K562 (cell line): ENCODE measurements at regions not wholly inside any gene's neighbourhood (a gene's known extent, or its start where the extent isn't known, plus 50 kb on each side); places are given as distances from the start of the nearest gene placed in this dataset.

Experiments used
- GTF2A2 ChIP-seq: IDR thresholded peaks from 2 replicates; pipeline ENCODE4 v1.6.1; 2016; ENCODE audit warnings: mild to moderate bottlenecking, missing genetic modification characterization, missing compliant biosample characterization
- HMGN3 ChIP-seq: IDR thresholded peaks from 2 replicates; pipeline ENCODE4 v1.6.1; 2011; ENCODE audit warnings: borderline replicate concordance, low read depth, mild to moderate bottlenecking, mixed read lengths, low read length; ENCODE audit not compliant: insufficient read length; ENCODE audit errors: extremely low read depth
- IFI16 ChIP-seq: fragments of 250-450 bp; sonication (Bioruptor Pico); IDR thresholded peaks from 2 replicates; pipeline ENCODE4 v2.1.2; 2022; ENCODE audit warnings: mild to moderate bottlenecking, inconsistent platforms
- SRSF7 ChIP-seq: fragments of 200-400 bp; formaldehyde crosslinking; optimal IDR thresholded peaks from 2 replicates; pipeline ENCODE3; 2017; ENCODE audit warnings: mild to moderate bottlenecking, low read depth, low read length
- TF ChIP-seq, protein P1 (sequence below): fragments of 450-650 bp; IDR thresholded peaks from 2 replicates; pipeline ENCODE4 v1.6.1; 2016; ENCODE audit warnings: mild to moderate bottlenecking, moderate library complexity
- TF ChIP-seq, protein P2 (sequence below), 2 experiments: fragments of 450-650 bp; formaldehyde crosslinking in 1 of 2; IDR thresholded peaks; 2 replicates each; pipeline versions ENCODE4 v1.4.0 to v1.6.1; 2014 to 2020; ENCODE audit warnings: mild to moderate bottlenecking in 2 of 2, borderline replicate concordance in 1 of 2, low read depth in 1 of 2

DNA sequence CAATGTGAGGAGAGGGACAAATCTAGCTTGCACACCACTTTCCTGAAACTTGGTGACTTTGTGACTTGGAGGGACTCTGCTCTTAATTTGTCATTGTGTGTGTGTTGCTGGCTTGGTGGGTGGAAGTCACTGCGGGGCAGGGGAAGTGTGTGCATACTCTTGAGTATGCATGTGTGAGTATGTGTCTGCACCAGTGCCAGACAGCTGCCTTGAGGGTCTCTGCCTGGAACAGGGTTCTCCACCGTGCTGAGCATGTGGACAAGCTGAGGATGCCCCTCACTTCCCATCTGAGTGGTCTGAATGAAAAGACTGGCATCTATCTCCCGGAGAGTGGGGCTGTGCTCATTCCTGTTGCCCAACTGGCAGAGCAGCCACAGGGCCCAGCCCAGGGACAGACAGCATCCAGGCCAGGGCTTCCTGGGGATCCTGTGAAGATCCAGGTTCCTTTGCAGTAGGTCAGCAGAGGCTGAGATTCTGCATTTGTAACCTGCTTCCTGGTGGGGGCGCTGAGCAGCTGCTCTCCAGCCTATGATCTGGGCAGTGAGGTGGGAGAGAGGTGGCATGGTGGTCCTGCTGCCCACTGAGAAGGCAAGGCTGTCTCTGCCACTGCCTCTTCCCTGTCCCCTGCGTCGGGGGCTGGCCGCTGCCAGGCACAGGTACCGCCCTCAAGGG is 138.9 kb upstream of the HAAO start (continued):
- TF ChIP-seq, protein P1, sequence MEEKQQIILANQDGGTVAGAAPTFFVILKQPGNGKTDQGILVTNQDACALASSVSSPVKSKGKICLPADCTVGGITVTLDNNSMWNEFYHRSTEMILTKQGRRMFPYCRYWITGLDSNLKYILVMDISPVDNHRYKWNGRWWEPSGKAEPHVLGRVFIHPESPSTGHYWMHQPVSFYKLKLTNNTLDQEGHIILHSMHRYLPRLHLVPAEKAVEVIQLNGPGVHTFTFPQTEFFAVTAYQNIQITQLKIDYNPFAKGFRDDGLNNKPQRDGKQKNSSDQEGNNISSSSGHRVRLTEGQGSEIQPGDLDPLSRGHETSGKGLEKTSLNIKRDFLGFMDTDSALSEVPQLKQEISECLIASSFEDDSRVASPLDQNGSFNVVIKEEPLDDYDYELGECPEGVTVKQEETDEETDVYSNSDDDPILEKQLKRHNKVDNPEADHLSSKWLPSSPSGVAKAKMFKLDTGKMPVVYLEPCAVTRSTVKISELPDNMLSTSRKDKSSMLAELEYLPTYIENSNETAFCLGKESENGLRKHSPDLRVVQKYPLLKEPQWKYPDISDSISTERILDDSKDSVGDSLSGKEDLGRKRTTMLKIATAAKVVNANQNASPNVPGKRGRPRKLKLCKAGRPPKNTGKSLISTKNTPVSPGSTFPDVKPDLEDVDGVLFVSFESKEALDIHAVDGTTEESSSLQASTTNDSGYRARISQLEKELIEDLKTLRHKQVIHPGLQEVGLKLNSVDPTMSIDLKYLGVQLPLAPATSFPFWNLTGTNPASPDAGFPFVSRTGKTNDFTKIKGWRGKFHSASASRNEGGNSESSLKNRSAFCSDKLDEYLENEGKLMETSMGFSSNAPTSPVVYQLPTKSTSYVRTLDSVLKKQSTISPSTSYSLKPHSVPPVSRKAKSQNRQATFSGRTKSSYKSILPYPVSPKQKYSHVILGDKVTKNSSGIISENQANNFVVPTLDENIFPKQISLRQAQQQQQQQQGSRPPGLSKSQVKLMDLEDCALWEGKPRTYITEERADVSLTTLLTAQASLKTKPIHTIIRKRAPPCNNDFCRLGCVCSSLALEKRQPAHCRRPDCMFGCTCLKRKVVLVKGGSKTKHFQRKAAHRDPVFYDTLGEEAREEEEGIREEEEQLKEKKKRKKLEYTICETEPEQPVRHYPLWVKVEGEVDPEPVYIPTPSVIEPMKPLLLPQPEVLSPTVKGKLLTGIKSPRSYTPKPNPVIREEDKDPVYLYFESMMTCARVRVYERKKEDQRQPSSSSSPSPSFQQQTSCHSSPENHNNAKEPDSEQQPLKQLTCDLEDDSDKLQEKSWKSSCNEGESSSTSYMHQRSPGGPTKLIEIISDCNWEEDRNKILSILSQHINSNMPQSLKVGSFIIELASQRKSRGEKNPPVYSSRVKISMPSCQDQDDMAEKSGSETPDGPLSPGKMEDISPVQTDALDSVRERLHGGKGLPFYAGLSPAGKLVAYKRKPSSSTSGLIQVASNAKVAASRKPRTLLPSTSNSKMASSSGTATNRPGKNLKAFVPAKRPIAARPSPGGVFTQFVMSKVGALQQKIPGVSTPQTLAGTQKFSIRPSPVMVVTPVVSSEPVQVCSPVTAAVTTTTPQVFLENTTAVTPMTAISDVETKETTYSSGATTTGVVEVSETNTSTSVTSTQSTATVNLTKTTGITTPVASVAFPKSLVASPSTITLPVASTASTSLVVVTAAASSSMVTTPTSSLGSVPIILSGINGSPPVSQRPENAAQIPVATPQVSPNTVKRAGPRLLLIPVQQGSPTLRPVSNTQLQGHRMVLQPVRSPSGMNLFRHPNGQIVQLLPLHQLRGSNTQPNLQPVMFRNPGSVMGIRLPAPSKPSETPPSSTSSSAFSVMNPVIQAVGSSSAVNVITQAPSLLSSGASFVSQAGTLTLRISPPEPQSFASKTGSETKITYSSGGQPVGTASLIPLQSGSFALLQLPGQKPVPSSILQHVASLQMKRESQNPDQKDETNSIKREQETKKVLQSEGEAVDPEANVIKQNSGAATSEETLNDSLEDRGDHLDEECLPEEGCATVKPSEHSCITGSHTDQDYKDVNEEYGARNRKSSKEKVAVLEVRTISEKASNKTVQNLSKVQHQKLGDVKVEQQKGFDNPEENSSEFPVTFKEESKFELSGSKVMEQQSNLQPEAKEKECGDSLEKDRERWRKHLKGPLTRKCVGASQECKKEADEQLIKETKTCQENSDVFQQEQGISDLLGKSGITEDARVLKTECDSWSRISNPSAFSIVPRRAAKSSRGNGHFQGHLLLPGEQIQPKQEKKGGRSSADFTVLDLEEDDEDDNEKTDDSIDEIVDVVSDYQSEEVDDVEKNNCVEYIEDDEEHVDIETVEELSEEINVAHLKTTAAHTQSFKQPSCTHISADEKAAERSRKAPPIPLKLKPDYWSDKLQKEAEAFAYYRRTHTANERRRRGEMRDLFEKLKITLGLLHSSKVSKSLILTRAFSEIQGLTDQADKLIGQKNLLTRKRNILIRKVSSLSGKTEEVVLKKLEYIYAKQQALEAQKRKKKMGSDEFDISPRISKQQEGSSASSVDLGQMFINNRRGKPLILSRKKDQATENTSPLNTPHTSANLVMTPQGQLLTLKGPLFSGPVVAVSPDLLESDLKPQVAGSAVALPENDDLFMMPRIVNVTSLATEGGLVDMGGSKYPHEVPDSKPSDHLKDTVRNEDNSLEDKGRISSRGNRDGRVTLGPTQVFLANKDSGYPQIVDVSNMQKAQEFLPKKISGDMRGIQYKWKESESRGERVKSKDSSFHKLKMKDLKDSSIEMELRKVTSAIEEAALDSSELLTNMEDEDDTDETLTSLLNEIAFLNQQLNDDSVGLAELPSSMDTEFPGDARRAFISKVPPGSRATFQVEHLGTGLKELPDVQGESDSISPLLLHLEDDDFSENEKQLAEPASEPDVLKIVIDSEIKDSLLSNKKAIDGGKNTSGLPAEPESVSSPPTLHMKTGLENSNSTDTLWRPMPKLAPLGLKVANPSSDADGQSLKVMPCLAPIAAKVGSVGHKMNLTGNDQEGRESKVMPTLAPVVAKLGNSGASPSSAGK: 0 out of 2 replicates have a peak, but pooled peaks have one; percentile 20
- TF ChIP-seq, protein P2, sequence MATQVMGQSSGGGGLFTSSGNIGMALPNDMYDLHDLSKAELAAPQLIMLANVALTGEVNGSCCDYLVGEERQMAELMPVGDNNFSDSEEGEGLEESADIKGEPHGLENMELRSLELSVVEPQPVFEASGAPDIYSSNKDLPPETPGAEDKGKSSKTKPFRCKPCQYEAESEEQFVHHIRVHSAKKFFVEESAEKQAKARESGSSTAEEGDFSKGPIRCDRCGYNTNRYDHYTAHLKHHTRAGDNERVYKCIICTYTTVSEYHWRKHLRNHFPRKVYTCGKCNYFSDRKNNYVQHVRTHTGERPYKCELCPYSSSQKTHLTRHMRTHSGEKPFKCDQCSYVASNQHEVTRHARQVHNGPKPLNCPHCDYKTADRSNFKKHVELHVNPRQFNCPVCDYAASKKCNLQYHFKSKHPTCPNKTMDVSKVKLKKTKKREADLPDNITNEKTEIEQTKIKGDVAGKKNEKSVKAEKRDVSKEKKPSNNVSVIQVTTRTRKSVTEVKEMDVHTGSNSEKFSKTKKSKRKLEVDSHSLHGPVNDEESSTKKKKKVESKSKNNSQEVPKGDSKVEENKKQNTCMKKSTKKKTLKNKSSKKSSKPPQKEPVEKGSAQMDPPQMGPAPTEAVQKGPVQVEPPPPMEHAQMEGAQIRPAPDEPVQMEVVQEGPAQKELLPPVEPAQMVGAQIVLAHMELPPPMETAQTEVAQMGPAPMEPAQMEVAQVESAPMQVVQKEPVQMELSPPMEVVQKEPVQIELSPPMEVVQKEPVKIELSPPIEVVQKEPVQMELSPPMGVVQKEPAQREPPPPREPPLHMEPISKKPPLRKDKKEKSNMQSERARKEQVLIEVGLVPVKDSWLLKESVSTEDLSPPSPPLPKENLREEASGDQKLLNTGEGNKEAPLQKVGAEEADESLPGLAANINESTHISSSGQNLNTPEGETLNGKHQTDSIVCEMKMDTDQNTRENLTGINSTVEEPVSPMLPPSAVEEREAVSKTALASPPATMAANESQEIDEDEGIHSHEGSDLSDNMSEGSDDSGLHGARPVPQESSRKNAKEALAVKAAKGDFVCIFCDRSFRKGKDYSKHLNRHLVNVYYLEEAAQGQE (IDR thresholded peaks at IDR 0.05; ENCODE audit: borderline replicate concordance): 0 out of 2 replicates have a peak, but pooled peaks have one; percentile 4
- TF ChIP-seq, protein P2 (CRISPR knock-in tag; IDR thresholded peaks at IDR 0.05; ENCODE audit: low read depth): no peak
- TF ChIP-seq HMGN3 (peak; percentile 31), GTF2A2 (no peak), SRSF7 (no peak), IFI16 (CRISPR knock-in tag) (no peak)
